RCC 7860 (cell line): ENCODE measurements at regions not wholly inside any gene's neighbourhood (a gene's known extent, or its start where the extent isn't known, plus 50 kb on each side); places are given as distances from the start of the nearest gene placed in this dataset.
"Not testable (repeated sequence)": the region's sequence is repeated elsewhere in the genome, so short reads cannot be mapped to it uniquely, and the experiment has no call there.

Experiments
- DNase-seq: peaks from one replicate; pipeline ENCODE4 v3.0.0-alpha.2; 2015; ENCODE audit warnings: low spot score
- FAIRE-seq: peaks from 2 replicates; lab custom pipeline; 2012; peaks lifted over from hg19 to GRCh38; lab: Jason Lieb, UNC

- FAIRE-seq (no peak), DNase-seq (no peak)
Measured at GRCh38 chr2:34789169-34789568, 1190.1 kb upstream of the FAM98A start.

- no peak for DNase-seq
- FAIRE-seq = no peak
Measured at GRCh38 chr2:34787341-34787740, 1188.2 kb upstream of the FAM98A start.

- FAIRE-seq (no peak), DNase-seq (no peak)
Measured at GRCh38 chr2:34785206-34785785, 1186.2 kb upstream of the FAM98A start.

GRCh38 chr2:34784701-34785100 lies 1185.6 kb upstream of the FAM98A start:
- FAIRE-seq (no peak), DNase-seq (no peak)

- FAIRE-seq, DNase-seq: not testable (repeated sequence)
Measured at GRCh38 chr2:34750742-34751141, 1151.6 kb upstream of the FAM98A start.

GRCh38 chr2:34747643-34748042 lies 1148.5 kb upstream of the FAM98A start:
- FAIRE-seq (peak; percentile 83), DNase-seq (peak; percentile 39)

GRCh38 chr2:34738691-34739090 lies 1139.6 kb upstream of the FAM98A start:
- DNase-seq (no peak), FAIRE-seq (no peak)

GRCh38 chr2:34737146-34737545 lies 1138.0 kb upstream of the FAM98A start:
- no peak for FAIRE-seq

GRCh38 chr2:34736482-34736881 lies 1137.4 kb upstream of the FAM98A start:
- DNase-seq (no peak), FAIRE-seq (no peak)

More at GRCh38 chr2:34737146-34737545, 1138.0 kb upstream of the FAM98A start:
- no peak for DNase-seq

- DNase-seq (no peak), FAIRE-seq (no peak)
Measured at GRCh38 chr2:34734662-34735061, 1135.6 kb upstream of the FAM98A start.

- FAIRE-seq = no peak
- no peak for DNase-seq
Measured at GRCh38 chr2:34734042-34734441, 1134.9 kb upstream of the FAM98A start.

GRCh38 chr2:34731292-34731691 lies 1132.2 kb upstream of the FAM98A start:
- no peak for FAIRE-seq
- DNase-seq = no peak

- no peak for DNase-seq
- FAIRE-seq = no peak
Measured at GRCh38 chr2:34729845-34730244, 1130.7 kb upstream of the FAM98A start.

- DNase-seq (no peak), FAIRE-seq (no peak)
Measured at GRCh38 chr2:34724107-34724506, 1125.0 kb upstream of the FAM98A start.

GRCh38 chr2:34723683-34724082 lies 1124.6 kb upstream of the FAM98A start:
- FAIRE-seq (no peak), DNase-seq (no peak)

GRCh38 chr2:34719206-34719605 lies 1120.1 kb upstream of the FAM98A start:
- FAIRE-seq (no peak), DNase-seq (no peak)

GRCh38 chr2:34705551-34706247 lies 1106.6 kb upstream of the FAM98A start:
- DNase-seq (no peak), FAIRE-seq (peak; percentile 88)

- DNase-seq (no peak), FAIRE-seq (no peak)
Measured at GRCh38 chr2:34703292-34703691, 1104.2 kb upstream of the FAM98A start.

GRCh38 chr2:34702391-34702790 lies 1103.3 kb upstream of the FAM98A start:
- not testable (repeated sequence) for DNase-seq, FAIRE-seq

GRCh38 chr2:34677591-34677990 lies 1078.5 kb upstream of the FAM98A start:
- peak; percentile 83 for FAIRE-seq

GRCh38 chr2:34677119-34677531 lies 1078.0 kb upstream of the FAM98A start:
- DNase-seq = peak; percentile 80
- FAIRE-seq = peak; percentile 95

More at GRCh38 chr2:34677591-34677990, 1078.5 kb upstream of the FAM98A start:
- peak; percentile 78 for DNase-seq

GRCh38 chr2:34670482-34670881 lies 1071.4 kb upstream of the FAM98A start:
- FAIRE-seq (peak; percentile 71), DNase-seq (peak; percentile 67)
